CD4-positive, alpha-beta T cell (primary cell): ENCODE measurements at regions not wholly inside any gene's neighbourhood (a gene's known extent, or its start where the extent isn't known, plus 50 kb on each side); places are given as distances from the start of the nearest gene placed in this dataset.

Experiments used
- ATAC-seq: fragments of 200-7000 bp; cut with Tn5 transposase; one replicate; pipeline ENCODE4 v1.10.0; 2022; ENCODE audit warnings: mild to moderate bottlenecking; ENCODE audit not compliant: poor library complexity
- CTCF ChIA-PET: fragments of 350-600 bp; sonication (Branson Sonifier 250); formaldehyde crosslinking; loops from one replicate; lab custom pipeline; 2021; ENCODE audit warnings: antibody characterized with exemption, inconsistent platforms; lab: Charles Lee
- POLR2A ChIA-PET: fragments of 350-600 bp; sonication (Branson Sonifier 250); formaldehyde crosslinking; loops from one replicate; lab custom pipeline; 2021; ENCODE audit warnings: antibody characterized with exemption, inconsistent platforms; lab: Charles Lee
- DNase-seq, 14 experiments: peaks; one replicate each; pipeline ENCODE4 v3.0.0-alpha.2; 2013 to 2020; ENCODE audit warnings: mixed read lengths in 2 of 14
- H3K27ac ChIP-seq, 2 donors: one replicate each; pipeline versions ENCODE4 v1.5.1 to v1.7.0; 2013; ENCODE audit warnings: low read length in 2 of 2, low read depth in 1 of 2, mild to moderate bottlenecking in 1 of 2
- H3K27me3 ChIP-seq, 2 experiments: 1 replicate in 1 of 2; 2 replicates in 1 of 2; pipeline versions ENCODE4 v1.6.1 to v1.7.0; 2013; ENCODE audit warnings: low read length in 2 of 2, control low read depth in 1 of 2, mild to moderate bottlenecking in 1 of 2, moderate library complexity in 1 of 2; ENCODE audit not compliant: insufficient read depth in 2 of 2, control insufficient read depth in 1 of 2
- H3K36me3 ChIP-seq: one replicate; pipeline ENCODE4 v1.6.1; 2013; ENCODE audit warnings: low read length, control low read depth; ENCODE audit not compliant: insufficient read depth
- H3K4me1 ChIP-seq: one replicate; pipeline ENCODE4 v1.6.1; 2013; ENCODE audit warnings: low read length, control low read depth; ENCODE audit not compliant: insufficient read depth
- H3K4me3 ChIP-seq: one replicate; pipeline ENCODE4 v1.5.1; 2013; ENCODE audit warnings: mild to moderate bottlenecking, low read length, moderate library complexity
- H3K9me3 ChIP-seq, 2 experiments: 1 replicate in 1 of 2; 2 replicates in 1 of 2; pipeline versions ENCODE4 v1.6.1 to v1.7.0; 2013; ENCODE audit warnings: low read length in 2 of 2, mild to moderate bottlenecking in 2 of 2, control low read depth in 1 of 2, moderate library complexity in 1 of 2; ENCODE audit not compliant: control insufficient read depth in 1 of 2, insufficient read depth in 1 of 2
- H3K27ac Mint-ChIP-seq: one replicate; pipeline ENCODE4 v1.8.0; 2020; ENCODE audit warnings: mixed read lengths
- H3K27me3 Mint-ChIP-seq: one replicate; pipeline ENCODE4 v1.8.0; 2021; ENCODE audit warnings: mixed read lengths
- H3K36me3 Mint-ChIP-seq: one replicate; pipeline ENCODE4 v1.8.0; 2021; ENCODE audit warnings: low read depth, mixed read lengths
- H3K4me1 Mint-ChIP-seq: one replicate; pipeline ENCODE4 v1.8.0; 2021; ENCODE audit warnings: low read depth, mixed read lengths
- H3K4me3 Mint-ChIP-seq: one replicate; pipeline ENCODE4 v1.8.0; 2020; ENCODE audit warnings: mild to moderate bottlenecking, mixed read lengths
- H3K9me3 Mint-ChIP-seq: one replicate; pipeline ENCODE4 v1.8.0; 2020; ENCODE audit warnings: mixed read lengths
- CTCF ChIP-seq: fragments of 200-600 bp; IDR thresholded peaks from one replicate; pipeline ENCODE4 v1.8.0; 2022; ENCODE audit warnings: antibody characterized with exemption, mild to moderate bottlenecking
- intact Hi-C, 2 experiments: fragments of 100-400 bp; cut with DNase I in 1 of 2; cut with micrococcal nuclease in 1 of 2; formaldehyde crosslinking; loops; one replicate each; pipeline versions ENCODE4 v1.15.1 to v1.9.0; 2023 to 2025; cut with DNase I, micrococcal nuclease

- Mint-ChIP-seq H3K36me3 (no peaks in the 10 kb centered on the region), H3K27ac (no peak overlapping the region), H3K4me1 (no peaks in the 10 kb centered on the region), H3K4me3 (no peak overlapping the region), H3K27me3 (peaks cover 6% of the 10 kb centered on the region), H3K9me3 (no peaks in the 10 kb centered on the region)
- H3K36me3 ChIP-seq, result no peaks in the 10 kb centered on the region
- H3K27ac ChIP-seq, result no peak overlapping the region
- intact Hi-C loops, result no loop called here
- CTCF ChIA-PET, result no interaction called here
- no peaks in the 10 kb centered on the region for H3K4me1 ChIP-seq
- TF ChIP-seq CTCF, result no peak
- no peak for ATAC-seq
- no peaks in the 10 kb centered on the region for H3K9me3 ChIP-seq
- POLR2A ChIA-PET, result interaction anchor here (0.6 kb wide), 1 partner anchor 25 kb away, joined by 3 read pairs; no protein-coding TSS in a partner anchor
- no peak for DNase-seq
- no peak overlapping the region for H3K4me3 ChIP-seq
- peaks cover 0 to 6% of the 10 kb centered on the region in 2 experiments for H3K27me3 ChIP-seq
Measured at GRCh38 chr5:74422030-74422429, 218.5 kb downstream of the ENC1 start.

- H3K4me1 Mint-ChIP-seq, result no peaks in the 10 kb centered on the region
- H3K9me3 Mint-ChIP-seq, result no peaks in the 10 kb centered on the region
- ATAC-seq (no peak), DNase-seq (no peak)
- Histone ChIP-seq H3K36me3 (no peaks in the 10 kb centered on the region), H3K4me1 (no peaks in the 10 kb centered on the region), H3K27ac (no peak overlapping the region), H3K4me3 (no peak overlapping the region), H3K9me3 (no peaks in the 10 kb centered on the region), H3K27me3 (peaks cover 0 to 6% of the 10 kb centered on the region in 2 experiments)
- no peak overlapping the region for H3K27ac Mint-ChIP-seq
- peaks cover 6% of the 10 kb centered on the region for H3K27me3 Mint-ChIP-seq
- CTCF ChIA-PET, result interaction anchor here (0.8 kb wide), 1 partner anchor 224 kb away, joined by 3 read pairs; no protein-coding TSS in a partner anchor
- intact Hi-C loops, result no loop called here
- POLR2A ChIA-PET, result no interaction called here
- no peak overlapping the region for H3K4me3 Mint-ChIP-seq
- no peaks in the 10 kb centered on the region for H3K36me3 Mint-ChIP-seq
- no peak for TF ChIP-seq CTCF
Measured at GRCh38 chr5:74421377-74421776, 219.2 kb downstream of the ENC1 start.

GRCh38 chr5:74420947-74421346 lies 219.6 kb downstream of the ENC1 start:
- Histone ChIP-seq H3K4me1 (no peaks in the 10 kb centered on the region), H3K27me3 (peaks cover 0 to 6% of the 10 kb centered on the region in 2 experiments), H3K9me3 (no peaks in the 10 kb centered on the region), H3K27ac (no peak overlapping the region), H3K4me3 (no peak overlapping the region), H3K36me3 (no peaks in the 10 kb centered on the region)
- no peak overlapping the region for H3K4me3 Mint-ChIP-seq
- ChIA-PET POLR2A (no interaction called here), CTCF (interaction anchor here (0.8 kb wide), 1 partner anchor 225 kb away, joined by 3 read pairs; no protein-coding TSS in a partner anchor)
- no peaks in the 10 kb centered on the region for H3K9me3 Mint-ChIP-seq
- intact Hi-C loops, result no loop called here
- ATAC-seq (no peak), DNase-seq (no peak)
- H3K4me1 Mint-ChIP-seq, result peaks cover 2% of the 10 kb centered on the region
- peaks cover 6% of the 10 kb centered on the region for H3K27me3 Mint-ChIP-seq
- no peaks in the 10 kb centered on the region for H3K36me3 Mint-ChIP-seq
- TF ChIP-seq CTCF, result no peak
- H3K27ac Mint-ChIP-seq, result no peak overlapping the region
